WTC11 (cell line): ENCODE measurements at regions not wholly inside any gene's neighbourhood (a gene's known extent, or its start where the extent isn't known, plus 50 kb on each side); places are given as distances from the start of the nearest gene placed in this dataset.

Experiments
- ATAC-seq: fragments of 200-7000 bp; cut with Tn5 transposase; 2 replicates; pipeline ENCODE4 v1.10.0; 2021; ENCODE audit warnings: mild to moderate bottlenecking, moderate library complexity
- CTCF ChIA-PET: fragments of 300-600 bp; sonication (Branson Sonifier 250); formaldehyde crosslinking; loops from one replicate; lab custom pipeline; 2021; ENCODE audit warnings: antibody characterized with exemption; lab: Charles Lee
- POLR2A ChIA-PET: fragments of 350-600 bp; sonication (Branson Sonifier 250); formaldehyde crosslinking; loops from one replicate; lab custom pipeline; 2021; ENCODE audit warnings: antibody characterized with exemption; lab: Charles Lee
- DNase-seq: peaks from one replicate; pipeline ENCODE4 v3.0.0; 2021; ENCODE audit warnings: low spot score
- H3K27ac Mint-ChIP-seq: 2 replicates; pipeline ENCODE4 v1.8.0; 2021; ENCODE audit warnings: mixed read lengths
- H3K27me3 Mint-ChIP-seq: 2 replicates; pipeline ENCODE4 v1.8.0; 2021; ENCODE audit warnings: low read depth, mild to moderate bottlenecking, moderate library complexity, mixed read lengths
- H3K36me3 Mint-ChIP-seq: 2 replicates; pipeline ENCODE4 v1.8.0; 2021; ENCODE audit warnings: mixed read lengths
- H3K4me1 Mint-ChIP-seq: 2 replicates; pipeline ENCODE4 v1.8.0; 2022; ENCODE audit warnings: mixed read lengths
- H3K4me3 Mint-ChIP-seq: 2 replicates; pipeline ENCODE4 v1.8.0; 2021; ENCODE audit warnings: mild to moderate bottlenecking, moderate library complexity, mixed read lengths
- H3K9me3 Mint-ChIP-seq: 2 replicates; pipeline ENCODE4 v1.8.0; 2021; ENCODE audit warnings: mixed read lengths
- ATF3 ChIP-seq: sonication (generic); formaldehyde crosslinking; conservative IDR thresholded peaks from 2 replicates; pipeline ENCODE4 v1.8.1; 2022; ENCODE audit warnings: mild to moderate bottlenecking, missing genetic modification reagents
- CBFB ChIP-seq: sonication (generic); formaldehyde crosslinking; IDR thresholded peaks from 2 replicates; pipeline ENCODE4 v1.8.1; 2022; ENCODE audit warnings: mild to moderate bottlenecking, low read depth, missing genetic modification reagents
- CREB1 ChIP-seq: sonication (generic); formaldehyde crosslinking; IDR thresholded peaks from 2 replicates; pipeline ENCODE4 v1.8.0; 2023; ENCODE audit warnings: mild to moderate bottlenecking, missing genetic modification reagents
- EMX1 ChIP-seq: fragments of 250-450 bp; sonication (Bioruptor Pico); IDR thresholded peaks from 2 replicates; pipeline ENCODE4 v1.8.0; 2021; ENCODE audit warnings: mild to moderate bottlenecking
- FOXK1 ChIP-seq: sonication (generic); formaldehyde crosslinking; IDR thresholded peaks from 2 replicates; pipeline ENCODE4 v1.8.0; 2022; ENCODE audit warnings: mild to moderate bottlenecking, moderate library complexity, missing genetic modification reagents
- FOXP1 ChIP-seq: sonication (generic); formaldehyde crosslinking; IDR thresholded peaks from 2 replicates; pipeline ENCODE4 v1.8.0; 2022; ENCODE audit warnings: missing genetic modification reagents, mild to moderate bottlenecking, moderate library complexity, borderline replicate concordance
- GTF2I ChIP-seq: fragments of 250-450 bp; sonication (Bioruptor Pico); conservative IDR thresholded peaks from 2 replicates; pipeline ENCODE4 v1.4.0; 2021; ENCODE audit warnings: mild to moderate bottlenecking
- IRF2 ChIP-seq: sonication (generic); formaldehyde crosslinking; IDR thresholded peaks from 2 replicates; pipeline ENCODE4 v1.8.0; 2022; ENCODE audit warnings: low read depth, missing genetic modification reagents, borderline replicate concordance
- KAT7 ChIP-seq: sonication (generic); formaldehyde crosslinking; IDR thresholded peaks from 2 replicates; pipeline ENCODE4 v1.8.1; 2023; ENCODE audit warnings: missing genetic modification reagents, mild to moderate bottlenecking, borderline replicate concordance
- NFE2L1 ChIP-seq: sonication (generic); formaldehyde crosslinking; IDR thresholded peaks from 2 replicates; pipeline ENCODE4 v1.8.1; 2023; ENCODE audit warnings: missing genetic modification reagents
- OVOL2 ChIP-seq: fragments of 250-450 bp; sonication (Bioruptor Pico); IDR thresholded peaks from 2 replicates; pipeline ENCODE4 v1.9.0; 2021; ENCODE audit warnings: mild to moderate bottlenecking, borderline replicate concordance
- SMAD3 ChIP-seq: sonication (generic); formaldehyde crosslinking; IDR thresholded peaks from 2 replicates; pipeline ENCODE4 v1.8.0; 2022; ENCODE audit warnings: missing genetic modification reagents, mild to moderate bottlenecking, borderline replicate concordance
- TEAD1 ChIP-seq: sonication (generic); formaldehyde crosslinking; IDR thresholded peaks from 2 replicates; pipeline ENCODE4 v1.8.0; 2022; ENCODE audit warnings: mild to moderate bottlenecking, missing genetic modification reagents
- ZNF138 ChIP-seq: sonication (generic); formaldehyde crosslinking; conservative IDR thresholded peaks from 2 replicates; pipeline ENCODE4 v1.8.1; 2022; ENCODE audit warnings: mild to moderate bottlenecking, moderate library complexity, missing genetic modification reagents
- TF ChIP-seq, protein P1 (sequence below): fragments of 250-450 bp; sonication (Bioruptor Pico); IDR thresholded peaks from 2 replicates; pipeline ENCODE4 v1.9.0; 2021; ENCODE audit warnings: mild to moderate bottlenecking
- TF ChIP-seq, protein P2 (sequence below): fragments of 250-450 bp; sonication (Bioruptor Pico); IDR thresholded peaks from 2 replicates; pipeline ENCODE4 v2.1.2; 2022; ENCODE audit warnings: mild to moderate bottlenecking, moderate library complexity
- TF ChIP-seq, protein P3 (sequence below): fragments of 250-450 bp; sonication (Bioruptor Pico); IDR thresholded peaks from 2 replicates; pipeline ENCODE4 v1.9.0; 2021; ENCODE audit warnings: mild to moderate bottlenecking

GRCh38 chr2:239884051-239884405 lies 141.1 kb downstream of the NDUFA10 start (continued):
- TF ChIP-seq KAT7 (CRISPR knock-in tag) (no peak), IRF2 (CRISPR knock-in tag) (no peak), CREB1 (no peak), EMX1 (CRISPR knock-in tag) (no peak), NFE2L1 (no peak), ATF3 (CRISPR knock-in tag) (no peak), OVOL2 (CRISPR knock-in tag) (no peak), SMAD3 (CRISPR knock-in tag) (no peak), ZNF138 (CRISPR knock-in tag) (no peak), TEAD1 (CRISPR knock-in tag) (no peak)
- TF ChIP-seq, protein P1, sequence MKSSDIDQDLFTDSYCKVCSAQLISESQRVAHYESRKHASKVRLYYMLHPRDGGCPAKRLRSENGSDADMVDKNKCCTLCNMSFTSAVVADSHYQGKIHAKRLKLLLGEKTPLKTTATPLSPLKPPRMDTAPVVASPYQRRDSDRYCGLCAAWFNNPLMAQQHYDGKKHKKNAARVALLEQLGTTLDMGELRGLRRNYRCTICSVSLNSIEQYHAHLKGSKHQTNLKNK: no peak

DNA sequence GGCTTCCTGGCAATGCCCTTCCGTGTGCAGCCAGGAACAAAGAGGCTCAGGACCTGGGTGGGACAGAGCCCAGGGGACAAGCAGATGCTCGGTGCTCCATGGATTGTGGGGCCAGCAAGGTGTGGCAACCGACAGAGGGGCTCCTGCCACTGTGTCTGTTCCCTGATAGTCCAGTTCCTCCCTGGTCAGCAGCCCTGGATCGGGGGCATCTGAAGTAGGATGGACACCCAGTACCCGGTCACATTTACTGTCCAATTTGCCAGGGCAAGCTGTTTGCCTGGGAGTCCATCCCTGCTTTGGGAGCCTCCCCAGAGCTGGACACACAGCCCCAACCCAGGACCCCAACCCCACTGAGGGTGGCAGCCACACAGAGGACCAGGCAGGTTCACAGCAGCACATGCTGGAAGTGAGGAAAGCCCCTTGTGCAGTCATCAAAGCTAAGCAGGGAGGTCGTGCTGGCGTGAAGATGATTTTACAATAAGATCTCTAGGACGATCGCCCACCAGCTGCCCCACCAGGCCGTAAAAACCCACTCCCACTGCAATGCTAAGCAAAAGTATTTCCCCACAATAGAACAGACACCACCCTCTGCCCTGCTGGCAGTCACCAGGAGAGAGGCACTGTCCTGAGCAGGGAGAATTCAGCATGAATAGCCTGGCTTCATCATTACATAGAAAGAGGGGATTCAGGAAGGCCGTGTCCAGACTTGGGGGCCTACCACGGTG lies 141.7 kb downstream of the NDUFA10 start:
- POLR2A ChIA-PET: no interaction called here

DNA sequence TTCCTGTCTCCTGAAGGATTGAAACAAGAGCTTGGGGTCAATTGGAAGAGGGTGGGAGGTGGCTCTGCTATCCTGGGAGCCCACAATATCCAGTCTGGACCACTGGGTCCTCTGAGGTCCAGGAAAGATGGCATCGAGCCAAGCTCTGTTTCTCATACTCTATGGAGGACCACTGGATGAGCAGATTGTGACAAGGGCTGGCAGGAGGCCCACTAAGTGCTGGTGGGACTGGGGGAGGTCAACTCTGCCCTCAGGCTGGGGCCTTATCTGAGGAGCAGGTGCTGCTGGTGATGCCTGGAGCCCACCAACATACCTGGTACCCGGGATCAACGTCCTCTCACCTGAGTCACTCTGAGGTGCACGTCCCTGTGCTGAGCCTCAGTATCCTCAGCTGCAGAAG lies 142.4 kb downstream of the NDUFA10 start:
- Mint-ChIP-seq H3K27ac (no peak overlapping the region), H3K4me1 (peaks cover 9% of the 10 kb centered on the region)
- DNase-seq: no peak

More for the DNA sequence above, 141.7 kb downstream of the NDUFA10 start:
- Mint-ChIP-seq H3K27ac (no peak overlapping the region), H3K4me1 (peaks cover 9% of the 10 kb centered on the region), H3K9me3 (peaks cover 38% of the 10 kb centered on the region), H3K4me3 (no peak overlapping the region), H3K36me3 (peaks cover 14% of the 10 kb centered on the region), H3K27me3 (no peaks in the 10 kb centered on the region; the same call in none of the 2 replicates)
- DNase-seq: no peak
- no peak for ATAC-seq
- CTCF ChIA-PET: interaction anchor here (0.9 to 1.8 kb wide), 3 partner anchors 52 to 59 kb away, joined by 3 to 8 read pairs (median 3); no protein-coding TSS in a partner anchor
- TF ChIP-seq, protein P2, sequence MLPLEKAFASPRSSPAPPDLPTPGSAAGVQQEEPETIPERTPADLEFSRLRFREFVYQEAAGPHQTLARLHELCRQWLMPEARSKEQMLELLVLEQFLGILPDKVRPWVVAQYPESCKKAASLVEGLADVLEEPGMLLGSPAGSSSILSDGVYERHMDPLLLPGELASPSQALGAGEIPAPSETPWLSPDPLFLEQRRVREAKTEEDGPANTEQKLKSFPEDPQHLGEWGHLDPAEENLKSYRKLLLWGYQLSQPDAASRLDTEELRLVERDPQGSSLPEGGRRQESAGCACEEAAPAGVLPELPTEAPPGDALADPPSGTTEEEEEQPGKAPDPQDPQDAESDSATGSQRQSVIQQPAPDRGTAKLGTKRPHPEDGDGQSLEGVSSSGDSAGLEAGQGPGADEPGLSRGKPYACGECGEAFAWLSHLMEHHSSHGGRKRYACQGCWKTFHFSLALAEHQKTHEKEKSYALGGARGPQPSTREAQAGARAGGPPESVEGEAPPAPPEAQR (CRISPR knock-in tag): no peak
- no peak for TF ChIP-seq IRF2 (CRISPR knock-in tag)

More for the DNA sequence above, 142.4 kb downstream of the NDUFA10 start:
- TF ChIP-seq CBFB (CRISPR knock-in tag) (no peak), FOXP1 (CRISPR knock-in tag) (no peak), FOXK1 (CRISPR knock-in tag) (no peak), GTF2I (no peak), IRF2 (CRISPR knock-in tag) (no peak)
- TF ChIP-seq, protein P3, sequence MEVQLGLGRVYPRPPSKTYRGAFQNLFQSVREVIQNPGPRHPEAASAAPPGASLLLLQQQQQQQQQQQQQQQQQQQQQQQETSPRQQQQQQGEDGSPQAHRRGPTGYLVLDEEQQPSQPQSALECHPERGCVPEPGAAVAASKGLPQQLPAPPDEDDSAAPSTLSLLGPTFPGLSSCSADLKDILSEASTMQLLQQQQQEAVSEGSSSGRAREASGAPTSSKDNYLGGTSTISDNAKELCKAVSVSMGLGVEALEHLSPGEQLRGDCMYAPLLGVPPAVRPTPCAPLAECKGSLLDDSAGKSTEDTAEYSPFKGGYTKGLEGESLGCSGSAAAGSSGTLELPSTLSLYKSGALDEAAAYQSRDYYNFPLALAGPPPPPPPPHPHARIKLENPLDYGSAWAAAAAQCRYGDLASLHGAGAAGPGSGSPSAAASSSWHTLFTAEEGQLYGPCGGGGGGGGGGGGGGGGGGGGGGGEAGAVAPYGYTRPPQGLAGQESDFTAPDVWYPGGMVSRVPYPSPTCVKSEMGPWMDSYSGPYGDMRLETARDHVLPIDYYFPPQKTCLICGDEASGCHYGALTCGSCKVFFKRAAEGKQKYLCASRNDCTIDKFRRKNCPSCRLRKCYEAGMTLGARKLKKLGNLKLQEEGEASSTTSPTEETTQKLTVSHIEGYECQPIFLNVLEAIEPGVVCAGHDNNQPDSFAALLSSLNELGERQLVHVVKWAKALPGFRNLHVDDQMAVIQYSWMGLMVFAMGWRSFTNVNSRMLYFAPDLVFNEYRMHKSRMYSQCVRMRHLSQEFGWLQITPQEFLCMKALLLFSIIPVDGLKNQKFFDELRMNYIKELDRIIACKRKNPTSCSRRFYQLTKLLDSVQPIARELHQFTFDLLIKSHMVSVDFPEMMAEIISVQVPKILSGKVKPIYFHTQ (CRISPR knock-in tag): no peak
- TF ChIP-seq, all 79 proteins: peak for 0
- ATAC-seq: no peak
- CTCF ChIA-PET: interaction anchor here (0.8 to 1.8 kb wide), 5 partner anchors 9 to 58 kb away, joined by 3 to 8 read pairs (median 4); no protein-coding TSS in a partner anchor
- Mint-ChIP-seq H3K27me3 (no peaks in the 10 kb centered on the region; the same call in none of the 2 replicates), H3K36me3 (peaks cover 14% of the 10 kb centered on the region), H3K9me3 (peaks cover 38% of the 10 kb centered on the region), H3K4me3 (no peak overlapping the region)
- POLR2A ChIA-PET: no interaction called here
